GM23338 (cell line): ENCODE measurements at regions not wholly inside any gene's neighbourhood (a gene's known extent, or its start where the extent isn't known, plus 50 kb on each side); places are given as distances from the start of the nearest gene placed in this dataset.

Experiments used
- ATAC-seq: fragments of 200-7000 bp; cut with Tn5 transposase; 3 replicates; pipeline ENCODE4 v1.9.1; 2020
- DNase-seq: peaks from one replicate; pipeline ENCODE4 v3.0.0-alpha.2; 2015; ENCODE audit warnings: low spot score
- H2AFZ ChIP-seq: fragments of 200-600 bp; sonication (generic); 2 replicates; pipeline ENCODE4 v1.8.0; 2016; ENCODE audit warnings: antibody characterized with exemption, mild to moderate bottlenecking, moderate library complexity
- H3F3A ChIP-seq: fragments of 200-600 bp; sonication (generic); replicated peaks from 2 replicates; pipeline ENCODE4 v1.8.0; 2017; ENCODE audit warnings: antibody characterized with exemption, mixed run types, low read depth
- H3K27ac ChIP-seq: fragments of 200-600 bp; sonication (generic); 2 replicates; pipeline ENCODE4 v1.6.1; 2016; ENCODE audit warnings: low read depth
- H3K27me3 ChIP-seq: fragments of 200-600 bp; sonication (generic); 2 replicates; pipeline ENCODE4 v1.8.0; 2016; ENCODE audit warnings: mild to moderate bottlenecking, mixed run types, moderate library complexity; ENCODE audit not compliant: insufficient read depth
- H3K36me3 ChIP-seq: fragments of 200-600 bp; sonication (generic); 2 replicates; pipeline ENCODE4 v1.8.0; 2016; ENCODE audit warnings: mild to moderate bottlenecking; ENCODE audit not compliant: insufficient read depth
- H3K4me1 ChIP-seq: fragments of 200-600 bp; sonication (generic); 2 replicates; pipeline ENCODE4 v1.8.0; 2016; ENCODE audit warnings: mild to moderate bottlenecking, moderate library complexity; ENCODE audit not compliant: insufficient read depth
- H3K4me2 ChIP-seq: fragments of 200-600 bp; sonication (generic); 2 replicates; pipeline ENCODE4 v1.7.1; 2017; ENCODE audit warnings: mixed run types
- H3K4me3 ChIP-seq: fragments of 200-600 bp; sonication (generic); 2 replicates; pipeline ENCODE4 v1.6.1; 2016; ENCODE audit warnings: mixed run types
- H3K79me2 ChIP-seq: fragments of 200-600 bp; sonication (generic); replicated peaks from 2 replicates; pipeline ENCODE4 v1.8.0; 2017; ENCODE audit warnings: mild to moderate bottlenecking; ENCODE audit not compliant: insufficient read depth
- H3K9me2 ChIP-seq: fragments of 200-600 bp; sonication (generic); 2 replicates; pipeline ENCODE4 v1.8.0; 2017; ENCODE audit not compliant: insufficient read depth
- H4K20me1 ChIP-seq: fragments of 200-600 bp; sonication (generic); replicated peaks from 2 replicates; pipeline ENCODE4 v1.8.0; 2017; ENCODE audit warnings: mild to moderate bottlenecking; ENCODE audit not compliant: insufficient read depth
- H3K27ac Mint-ChIP-seq: 2 replicates; pipeline ENCODE4 v1.8.0; 2020; ENCODE audit warnings: inconsistent platforms, mild to moderate bottlenecking, moderate library complexity, mixed read lengths
- H3K27me3 Mint-ChIP-seq: 3 replicates; pipeline ENCODE4 v1.8.0; 2022; ENCODE audit warnings: low read depth, mild to moderate bottlenecking, moderate library complexity, mixed read lengths, inconsistent platforms; ENCODE audit not compliant: insufficient read depth, poor library complexity
- H3K36me3 Mint-ChIP-seq: 3 replicates; pipeline ENCODE4 v1.8.0; 2021; ENCODE audit warnings: low read depth, mild to moderate bottlenecking, inconsistent platforms, moderate library complexity, mixed read lengths
- H3K4me1 Mint-ChIP-seq: 3 replicates; pipeline ENCODE4 v1.8.0; 2020; ENCODE audit warnings: mild to moderate bottlenecking, inconsistent platforms, mixed read lengths
- H3K4me3 Mint-ChIP-seq: 3 replicates; pipeline ENCODE4 v1.8.0; 2021; ENCODE audit warnings: moderate library complexity, mild to moderate bottlenecking, inconsistent platforms, mixed read lengths
- H3K9me3 Mint-ChIP-seq: 3 replicates; pipeline ENCODE4 v1.8.0; 2020; ENCODE audit warnings: moderate library complexity, mild to moderate bottlenecking, inconsistent platforms, mixed read lengths
- CREB1 ChIP-seq: fragments of 250-450 bp; sonication (Bioruptor Pico); IDR thresholded peaks from 2 replicates; pipeline ENCODE4 v1.5.0; 2020; ENCODE audit warnings: low read depth, mild to moderate bottlenecking, moderate library complexity
- ETS1 ChIP-seq: IDR thresholded peaks from 2 replicates; pipeline ENCODE4 v1.6.1; 2016; ENCODE audit warnings: antibody characterized with exemption
- EZH2 ChIP-seq: fragments of 200-600 bp; sonication (generic); IDR thresholded peaks from one replicate; pipeline ENCODE4 v1.8.0; 2017; ENCODE audit warnings: antibody characterized with exemption, mild to moderate bottlenecking, low read depth; ENCODE audit not compliant: unreplicated experiment
- EZH2phosphoT487 ChIP-seq: fragments of 200-600 bp; sonication (generic); IDR thresholded peaks from one replicate; pipeline ENCODE4 v1.8.1; 2018; ENCODE audit warnings: antibody characterized with exemption; ENCODE audit not compliant: unreplicated experiment
- JUNB ChIP-seq: IDR thresholded peaks from one replicate; pipeline ENCODE4 v1.6.1; 2016; ENCODE audit warnings: antibody characterized with exemption; ENCODE audit not compliant: unreplicated experiment
- NANOG ChIP-seq: IDR thresholded peaks from 2 replicates; pipeline ENCODE4 v1.6.1; 2016; ENCODE audit warnings: antibody characterized with exemption, borderline replicate concordance
- POLR2AphosphoS5 ChIP-seq: IDR thresholded peaks from 2 replicates; pipeline ENCODE4 v1.6.1; 2016; ENCODE audit warnings: antibody characterized with exemption, low read depth
- STAT1 ChIP-seq: IDR thresholded peaks from one replicate; pipeline ENCODE4 v1.6.1; 2016; ENCODE audit warnings: antibody characterized with exemption; ENCODE audit not compliant: unreplicated experiment
- ZNF114 ChIP-seq: fragments of 250-450 bp; sonication (Bioruptor Pico); IDR thresholded peaks from 2 replicates; pipeline ENCODE4 v1.5.0; 2020; ENCODE audit warnings: mild to moderate bottlenecking, moderate library complexity
- ZNF331 ChIP-seq: fragments of 250-450 bp; sonication (Bioruptor Pico); IDR thresholded peaks from 2 replicates; pipeline ENCODE4 v1.5.0; 2020; ENCODE audit warnings: low read depth, mild to moderate bottlenecking, moderate library complexity
- TF ChIP-seq, protein P1 (sequence below): fragments of 250-450 bp; sonication (Bioruptor Pico); IDR thresholded peaks from 2 replicates; pipeline ENCODE4 v1.5.0; 2020; ENCODE audit warnings: mild to moderate bottlenecking, moderate library complexity
- TF ChIP-seq, protein P2 (sequence below), 2 experiments: fragments of 200-600 bp in 1 of 2; sonication (generic) in 1 of 2; conservative IDR thresholded peaks; 2 replicates each; pipeline versions ENCODE4 v1.5.1 to v1.6.1; 2016 to 2017; ENCODE audit warnings: antibody characterized with exemption in 2 of 2, low read depth in 2 of 2, mild to moderate bottlenecking in 2 of 2, moderate library complexity in 1 of 2

DNA sequence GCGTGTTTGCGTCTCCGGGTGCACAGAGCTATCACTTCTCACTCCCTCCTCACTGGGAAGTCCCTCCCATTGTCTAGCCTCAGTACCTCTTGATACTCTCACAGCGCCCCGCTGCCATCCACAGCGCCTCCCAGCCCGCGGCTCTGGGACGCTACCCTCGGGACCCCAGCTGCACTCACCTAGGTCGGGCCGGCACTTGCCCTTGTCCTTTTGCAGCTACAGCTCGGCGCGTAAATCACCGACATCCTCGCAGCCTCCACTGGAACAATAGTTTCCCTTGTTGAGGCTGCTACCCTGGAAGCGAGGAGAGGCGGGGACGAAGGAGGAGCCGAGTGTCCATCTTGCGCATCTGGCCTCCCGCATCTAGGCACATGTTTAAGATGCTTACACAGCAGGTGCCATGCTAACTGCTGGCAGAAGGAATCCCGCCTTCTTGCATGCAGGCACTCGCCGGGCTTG, 269.5 kb upstream of the HSFY2 start (continued):
- TF ChIP-seq EZH2phosphoT487, result no peak
- TF ChIP-seq STAT1, result no peak
- no peak for TF ChIP-seq POLR2AphosphoS5
- TF ChIP-seq ZNF114 (CRISPR knock-in tag), result no peak

GRCh38 chrY:19042306-19042958, 268.9 kb upstream of the HSFY2 start:
- H3K27ac ChIP-seq, result peak overlapping the region; percentile 89
- no peak for TF ChIP-seq ETS1
- TF ChIP-seq CREB1 (CRISPR knock-in tag), result no peak
- TF ChIP-seq ZNF331 (CRISPR knock-in tag), result no peak
- TF ChIP-seq, protein P1, sequence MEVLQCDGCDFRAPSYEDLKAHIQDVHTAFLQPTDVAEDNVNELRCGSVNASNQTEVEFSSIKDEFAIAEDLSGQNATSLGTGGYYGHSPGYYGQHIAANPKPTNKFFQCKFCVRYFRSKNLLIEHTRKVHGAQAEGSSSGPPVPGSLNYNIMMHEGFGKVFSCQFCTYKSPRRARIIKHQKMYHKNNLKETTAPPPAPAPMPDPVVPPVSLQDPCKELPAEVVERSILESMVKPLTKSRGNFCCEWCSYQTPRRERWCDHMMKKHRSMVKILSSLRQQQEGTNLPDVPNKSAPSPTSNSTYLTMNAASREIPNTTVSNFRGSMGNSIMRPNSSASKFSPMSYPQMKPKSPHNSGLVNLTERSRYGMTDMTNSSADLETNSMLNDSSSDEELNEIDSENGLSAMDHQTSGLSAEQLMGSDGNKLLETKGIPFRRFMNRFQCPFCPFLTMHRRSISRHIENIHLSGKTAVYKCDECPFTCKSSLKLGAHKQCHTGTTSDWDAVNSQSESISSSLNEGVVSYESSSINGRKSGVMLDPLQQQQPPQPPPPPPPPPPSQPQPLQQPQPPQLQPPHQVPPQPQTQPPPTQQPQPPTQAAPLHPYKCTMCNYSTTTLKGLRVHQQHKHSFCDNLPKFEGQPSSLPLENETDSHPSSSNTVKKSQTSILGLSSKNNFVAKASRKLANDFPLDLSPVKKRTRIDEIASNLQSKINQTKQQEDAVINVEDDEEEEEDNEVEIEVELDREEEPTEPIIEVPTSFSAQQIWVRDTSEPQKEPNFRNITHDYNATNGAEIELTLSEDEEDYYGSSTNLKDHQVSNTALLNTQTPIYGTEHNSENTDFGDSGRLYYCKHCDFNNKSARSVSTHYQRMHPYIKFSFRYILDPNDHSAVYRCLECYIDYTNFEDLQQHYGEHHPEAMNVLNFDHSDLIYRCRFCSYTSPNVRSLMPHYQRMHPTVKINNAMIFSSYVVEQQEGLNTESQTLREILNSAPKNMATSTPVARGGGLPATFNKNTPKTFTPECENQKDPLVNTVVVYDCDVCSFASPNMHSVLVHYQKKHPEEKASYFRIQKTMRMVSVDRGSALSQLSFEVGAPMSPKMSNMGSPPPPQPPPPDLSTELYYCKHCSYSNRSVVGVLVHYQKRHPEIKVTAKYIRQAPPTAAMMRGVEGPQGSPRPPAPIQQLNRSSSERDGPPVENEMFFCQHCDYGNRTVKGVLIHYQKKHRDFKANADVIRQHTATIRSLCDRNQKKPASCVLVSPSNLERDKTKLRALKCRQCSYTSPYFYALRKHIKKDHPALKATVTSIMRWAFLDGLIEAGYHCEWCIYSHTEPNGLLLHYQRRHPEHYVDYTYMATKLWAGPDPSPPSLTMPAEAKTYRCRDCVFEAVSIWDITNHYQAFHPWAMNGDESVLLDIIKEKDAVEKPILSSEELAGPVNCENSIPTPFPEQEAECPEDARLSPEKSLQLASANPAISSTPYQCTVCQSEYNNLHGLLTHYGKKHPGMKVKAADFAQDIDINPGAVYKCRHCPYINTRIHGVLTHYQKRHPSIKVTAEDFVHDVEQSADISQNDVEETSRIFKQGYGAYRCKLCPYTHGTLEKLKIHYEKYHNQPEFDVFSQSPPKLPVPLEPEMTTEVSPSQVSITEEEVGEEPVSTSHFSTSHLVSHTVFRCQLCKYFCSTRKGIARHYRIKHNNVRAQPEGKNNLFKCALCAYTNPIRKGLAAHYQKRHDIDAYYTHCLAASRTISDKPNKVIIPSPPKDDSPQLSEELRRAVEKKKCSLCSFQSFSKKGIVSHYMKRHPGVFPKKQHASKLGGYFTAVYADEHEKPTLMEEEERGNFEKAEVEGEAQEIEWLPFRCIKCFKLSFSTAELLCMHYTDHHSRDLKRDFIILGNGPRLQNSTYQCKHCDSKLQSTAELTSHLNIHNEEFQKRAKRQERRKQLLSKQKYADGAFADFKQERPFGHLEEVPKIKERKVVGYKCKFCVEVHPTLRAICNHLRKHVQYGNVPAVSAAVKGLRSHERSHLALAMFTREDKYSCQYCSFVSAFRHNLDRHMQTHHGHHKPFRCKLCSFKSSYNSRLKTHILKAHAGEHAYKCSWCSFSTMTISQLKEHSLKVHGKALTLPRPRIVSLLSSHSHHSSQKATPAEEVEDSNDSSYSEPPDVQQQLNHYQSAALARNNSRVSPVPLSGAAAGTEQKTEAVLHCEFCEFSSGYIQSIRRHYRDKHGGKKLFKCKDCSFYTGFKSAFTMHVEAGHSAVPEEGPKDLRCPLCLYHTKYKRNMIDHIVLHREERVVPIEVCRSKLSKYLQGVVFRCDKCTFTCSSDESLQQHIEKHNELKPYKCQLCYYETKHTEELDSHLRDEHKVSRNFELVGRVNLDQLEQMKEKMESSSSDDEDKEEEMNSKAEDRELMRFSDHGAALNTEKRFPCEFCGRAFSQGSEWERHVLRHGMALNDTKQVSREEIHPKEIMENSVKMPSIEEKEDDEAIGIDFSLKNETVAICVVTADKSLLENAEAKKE (CRISPR knock-in tag), result no peak
- no peak for TF ChIP-seq STAT1
- TF ChIP-seq, protein P2, sequence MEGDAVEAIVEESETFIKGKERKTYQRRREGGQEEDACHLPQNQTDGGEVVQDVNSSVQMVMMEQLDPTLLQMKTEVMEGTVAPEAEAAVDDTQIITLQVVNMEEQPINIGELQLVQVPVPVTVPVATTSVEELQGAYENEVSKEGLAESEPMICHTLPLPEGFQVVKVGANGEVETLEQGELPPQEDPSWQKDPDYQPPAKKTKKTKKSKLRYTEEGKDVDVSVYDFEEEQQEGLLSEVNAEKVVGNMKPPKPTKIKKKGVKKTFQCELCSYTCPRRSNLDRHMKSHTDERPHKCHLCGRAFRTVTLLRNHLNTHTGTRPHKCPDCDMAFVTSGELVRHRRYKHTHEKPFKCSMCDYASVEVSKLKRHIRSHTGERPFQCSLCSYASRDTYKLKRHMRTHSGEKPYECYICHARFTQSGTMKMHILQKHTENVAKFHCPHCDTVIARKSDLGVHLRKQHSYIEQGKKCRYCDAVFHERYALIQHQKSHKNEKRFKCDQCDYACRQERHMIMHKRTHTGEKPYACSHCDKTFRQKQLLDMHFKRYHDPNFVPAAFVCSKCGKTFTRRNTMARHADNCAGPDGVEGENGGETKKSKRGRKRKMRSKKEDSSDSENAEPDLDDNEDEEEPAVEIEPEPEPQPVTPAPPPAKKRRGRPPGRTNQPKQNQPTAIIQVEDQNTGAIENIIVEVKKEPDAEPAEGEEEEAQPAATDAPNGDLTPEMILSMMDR (conservative IDR thresholded peaks at IDR 0.05; ENCODE audit: low read depth in 2 of 2), result no peak
- TF ChIP-seq POLR2AphosphoS5, result no peak
- no peak for TF ChIP-seq ZNF114 (CRISPR knock-in tag)
- no peak for TF ChIP-seq JUNB
- TF ChIP-seq EZH2, result no peak
- no peak for TF ChIP-seq NANOG

More at GRCh38 chrY:19042306-19042958, 268.9 kb upstream of the HSFY2 start:
- H3K4me3 ChIP-seq, result peak overlapping the region; percentile 43
- peaks cover 18% of the 10 kb centered on the region for H3K4me1 ChIP-seq
- peak overlapping the region; percentile 64 for H3K4me2 ChIP-seq
- peaks cover 23% of the 10 kb centered on the region for H3K9me3 Mint-ChIP-seq
- peaks cover 34% of the 10 kb centered on the region for H3K79me2 ChIP-seq
- H2AFZ ChIP-seq, result no peak overlapping the region
- H3K27me3 Mint-ChIP-seq, result peaks cover 9% of the 10 kb centered on the region
- ATAC-seq, result peak; percentile 90
- no peaks in the 10 kb centered on the region for H3K27me3 ChIP-seq
- peaks cover 35% of the 10 kb centered on the region for H3K4me1 Mint-ChIP-seq
- H3K4me3 Mint-ChIP-seq, result peak overlapping the region; percentile 66
- peak overlapping the region; percentile 91; the same call in 1 of the 2 replicates for H3K27ac Mint-ChIP-seq
- peaks cover 64% of the 10 kb centered on the region for H3K36me3 Mint-ChIP-seq
- DNase-seq, result peak; percentile 82
- H3K36me3 ChIP-seq, result no peaks in the 10 kb centered on the region
- H3K9me2 ChIP-seq, result no peaks in the 10 kb centered on the region
- no peaks in the 10 kb centered on the region for H3F3A ChIP-seq
- no peaks in the 10 kb centered on the region for H4K20me1 ChIP-seq
